Stimulated activated CD8-positive, alpha-beta memory T cell treated with anti-CD3 and anti-CD28 coated beads, Interleukin-2, amount 100 ng/mL, for 1 hour (primary cell): ENCODE measurements at regions not wholly inside any gene's neighbourhood (a gene's known extent, or its start where the extent isn't known, plus 50 kb on each side); places are given as distances from the start of the nearest gene placed in this dataset.
"Not testable (repeated sequence)": the region's sequence is repeated elsewhere in the genome, so short reads cannot be mapped to it uniquely, and the experiment has no call there.

Source experiments
- DNase-seq, 2 donors: peaks; one replicate each; pipeline ENCODE4 v3.0.0-alpha.2; 2020; ENCODE audit warnings: low read depth in 2 of 2

DNA sequence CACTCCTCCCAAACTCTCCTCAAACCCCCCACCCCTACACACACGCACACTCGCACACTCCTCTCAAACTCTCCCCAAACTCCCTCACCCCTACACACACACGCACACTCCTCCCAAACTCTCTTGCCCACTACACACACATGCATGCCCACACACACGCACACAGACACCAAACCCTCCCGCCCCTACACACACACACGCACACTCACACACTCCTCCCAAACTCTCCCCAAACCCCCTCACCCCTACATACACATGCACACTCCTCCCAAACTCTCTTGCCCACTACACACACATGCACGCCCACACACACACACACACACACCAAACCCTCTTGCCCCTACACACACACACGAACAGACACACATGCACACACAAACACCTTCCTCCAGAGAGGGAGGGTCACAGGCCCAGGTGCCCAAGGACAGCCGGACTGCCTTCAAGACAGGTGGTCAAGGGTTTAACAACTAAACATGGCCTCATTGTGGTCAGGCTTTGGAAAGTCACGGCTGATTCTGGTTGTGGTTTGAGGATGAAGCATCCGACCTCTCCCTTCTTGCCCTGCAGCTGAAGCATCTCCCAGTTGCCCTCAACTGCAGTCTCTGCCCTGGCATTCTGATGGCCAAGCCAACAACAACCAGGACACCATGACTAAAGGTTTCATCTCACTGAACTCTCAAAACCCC is 72.3 kb upstream of the SNTG2 start:
- DNase-seq = no peak

DNA sequence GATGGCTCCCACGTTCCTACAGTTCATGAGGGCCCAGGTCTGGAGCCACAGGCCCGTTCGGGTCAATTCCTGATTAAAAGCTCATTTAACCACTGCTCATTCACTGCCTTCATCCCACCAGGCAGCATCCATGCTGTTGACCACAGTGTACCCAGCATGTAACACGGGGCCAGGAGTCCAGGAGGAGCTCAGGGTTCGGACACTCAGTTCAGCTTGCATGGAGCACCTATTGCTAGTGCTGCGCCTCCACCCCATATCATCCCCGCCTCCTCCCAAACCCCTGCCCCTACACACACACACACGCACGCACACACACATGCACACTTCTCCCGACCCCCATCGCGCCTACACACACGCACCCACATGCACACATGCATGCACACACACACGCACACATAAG is 72.9 kb upstream of the SNTG2 start:
- DNase-seq = no peak

DNA sequence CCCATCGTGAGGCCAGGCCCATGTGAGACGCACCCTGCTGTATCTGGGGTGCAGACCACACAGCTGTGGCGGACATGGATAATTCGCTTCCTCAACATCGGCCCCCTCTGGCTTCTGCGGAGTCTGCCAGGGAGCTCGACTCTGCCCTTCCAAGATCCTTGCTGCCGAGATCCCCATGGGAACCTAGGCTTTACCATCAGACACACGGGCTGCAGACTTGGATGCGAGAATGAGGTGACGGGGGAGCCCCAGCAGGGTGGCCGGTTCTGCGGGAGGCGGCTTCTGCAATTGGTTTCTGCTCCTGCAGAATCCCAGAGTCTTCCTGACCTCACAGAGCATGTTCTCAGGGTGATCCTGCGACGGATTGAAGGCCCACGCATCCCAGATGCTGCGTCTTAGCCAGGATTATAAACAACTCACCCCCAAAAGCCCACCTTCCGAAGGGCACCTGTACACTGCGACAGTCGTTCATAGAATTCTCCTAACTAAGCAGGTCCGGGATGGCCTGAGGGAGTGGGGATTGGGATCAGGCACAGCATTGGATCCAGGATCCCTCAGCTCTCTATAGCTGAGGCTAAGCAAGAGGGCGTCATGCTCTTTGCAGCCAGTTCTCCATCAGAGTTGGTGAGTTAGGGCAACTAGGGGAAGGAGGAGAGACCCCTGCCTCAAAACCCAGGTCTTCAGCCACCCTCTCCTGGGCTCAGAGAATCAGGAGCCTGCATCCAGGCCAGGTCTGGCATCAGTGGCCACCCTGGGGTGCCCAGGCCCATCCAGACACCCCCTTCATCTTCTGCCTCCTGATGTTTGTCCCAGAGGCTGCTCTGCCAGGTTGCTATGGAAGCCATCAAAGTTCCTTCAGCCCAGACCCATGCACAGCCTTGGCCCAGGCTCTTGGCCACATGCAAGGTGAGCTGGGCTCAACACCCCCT is 74.7 kb upstream of the SNTG2 start:
- DNase-seq = no peak

DNA sequence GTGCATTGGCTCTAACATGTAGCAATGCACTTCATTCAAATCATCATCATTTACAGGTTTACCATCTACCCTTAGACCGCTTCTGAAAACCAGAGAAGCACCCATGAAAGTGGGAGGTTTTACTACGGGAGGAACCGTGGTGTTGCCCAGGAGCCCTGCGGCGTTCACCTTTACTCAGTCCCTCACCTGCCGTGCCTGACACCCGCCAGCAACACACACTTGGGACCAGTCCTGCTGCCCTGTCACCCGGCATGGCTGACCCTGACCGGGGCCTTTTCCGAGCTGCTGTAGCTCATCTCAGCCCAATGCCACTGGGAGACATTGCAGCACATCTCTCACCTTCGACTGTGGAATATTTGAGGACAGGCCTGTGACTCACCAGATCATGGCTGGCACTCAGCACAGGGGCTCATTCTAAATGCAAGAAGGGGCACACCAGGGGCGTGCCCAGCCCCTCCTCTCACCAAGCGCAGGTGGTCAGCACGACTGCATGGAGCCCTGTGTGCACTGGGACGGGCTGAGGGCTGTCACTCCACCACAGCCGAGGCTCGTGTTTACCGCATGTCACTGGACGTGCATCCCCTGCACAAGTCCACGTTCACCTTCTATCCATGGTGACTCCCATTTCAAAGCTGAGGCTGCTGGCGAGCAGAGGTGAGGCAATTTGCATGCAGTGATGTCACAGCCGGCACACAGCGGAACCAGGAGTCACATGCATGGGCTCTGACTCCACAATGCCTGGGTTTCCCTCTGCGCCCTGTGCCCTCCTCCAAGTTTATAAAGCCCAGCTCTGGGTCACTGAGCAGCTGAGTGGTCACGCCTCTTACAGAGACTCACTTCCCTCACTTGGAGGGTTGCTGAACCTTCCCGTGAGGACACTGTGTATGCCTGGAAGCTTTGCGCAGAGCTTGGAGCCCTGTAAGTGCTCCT is 76.7 kb upstream of the SNTG2 start:
- no peak for DNase-seq

DNA sequence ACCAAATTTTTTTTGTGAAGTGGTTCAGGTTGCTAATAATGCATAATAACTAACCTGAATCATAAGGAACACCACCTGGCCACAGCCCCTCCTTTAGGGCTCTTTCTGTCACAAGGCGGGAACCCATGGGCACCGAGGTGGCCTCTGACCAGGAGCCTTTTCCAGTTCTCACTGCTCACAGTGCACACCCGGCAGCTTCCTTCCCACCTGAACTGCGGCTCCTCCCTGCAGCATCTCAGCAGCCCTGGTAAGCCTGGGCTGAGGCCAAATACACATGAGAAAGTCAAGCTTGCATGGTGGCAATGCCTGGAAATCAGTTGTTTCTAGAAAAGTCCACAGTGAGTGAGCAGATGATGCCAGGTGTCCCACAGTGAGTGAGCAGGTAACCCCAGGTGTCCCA is 77.6 kb upstream of the SNTG2 start:
- DNase-seq = no peak

DNA sequence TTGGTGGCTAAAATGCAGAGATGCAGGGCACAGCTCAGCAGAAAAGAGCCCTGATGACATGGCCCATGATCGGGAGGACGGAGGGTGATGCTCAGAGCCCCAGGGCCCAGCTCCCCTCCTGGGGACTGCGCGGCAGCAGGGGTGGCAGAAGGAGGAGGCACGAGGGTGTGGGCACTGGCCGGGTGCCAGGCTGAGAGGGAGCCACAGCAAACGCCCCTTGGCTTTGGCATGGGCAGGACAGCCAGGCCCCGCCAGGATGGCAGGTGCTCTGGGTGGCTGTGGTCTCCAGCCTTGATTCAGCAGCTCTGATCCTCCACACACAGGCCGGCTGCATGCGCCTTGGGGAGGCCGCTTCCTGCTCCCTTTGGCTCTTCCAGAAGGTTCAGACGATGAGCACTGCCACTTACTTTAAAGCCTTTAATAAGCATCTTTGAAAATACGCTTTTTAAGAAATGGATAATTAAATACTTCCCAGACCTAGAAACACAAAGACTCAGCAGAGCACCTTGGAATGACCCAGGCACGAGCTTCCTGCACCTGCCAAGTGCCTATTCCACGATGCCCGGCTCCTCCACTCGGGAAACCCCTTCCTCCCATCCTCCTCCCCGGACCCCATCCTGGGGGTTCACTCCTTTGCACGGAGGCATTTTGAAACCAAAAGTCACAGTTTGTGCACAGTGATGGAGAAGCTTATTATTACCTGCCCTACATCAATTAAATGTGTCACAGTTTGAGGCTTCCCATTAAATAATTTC is 78.5 kb upstream of the SNTG2 start:
- no peak for DNase-seq

DNA sequence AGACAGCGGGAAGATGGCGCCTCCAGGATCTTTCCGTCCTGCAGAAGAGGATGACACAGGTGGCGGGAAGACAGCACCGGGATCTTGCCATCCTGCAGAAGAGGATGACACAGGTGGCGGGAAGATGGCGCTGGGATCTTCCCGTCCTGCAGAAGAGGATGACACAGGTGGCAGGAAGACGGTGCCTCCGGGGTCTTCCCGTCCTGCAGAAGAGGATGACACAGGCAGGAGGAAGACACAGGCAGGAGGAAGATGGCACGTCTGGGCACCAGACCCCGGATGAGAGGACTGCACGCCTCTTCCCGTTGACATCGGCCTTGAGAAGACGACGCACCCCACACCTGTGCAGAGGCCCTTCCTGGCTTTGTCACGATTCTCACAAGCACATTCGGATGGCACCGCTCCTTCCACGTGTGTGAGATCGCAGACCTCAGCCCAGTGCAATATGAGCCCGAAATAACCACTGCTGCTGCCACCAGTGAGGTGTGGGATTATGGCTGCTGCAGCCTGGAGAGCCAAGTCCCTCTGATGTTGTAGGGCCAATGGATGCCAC is 79.4 kb upstream of the SNTG2 start:
- no peak for DNase-seq

DNA sequence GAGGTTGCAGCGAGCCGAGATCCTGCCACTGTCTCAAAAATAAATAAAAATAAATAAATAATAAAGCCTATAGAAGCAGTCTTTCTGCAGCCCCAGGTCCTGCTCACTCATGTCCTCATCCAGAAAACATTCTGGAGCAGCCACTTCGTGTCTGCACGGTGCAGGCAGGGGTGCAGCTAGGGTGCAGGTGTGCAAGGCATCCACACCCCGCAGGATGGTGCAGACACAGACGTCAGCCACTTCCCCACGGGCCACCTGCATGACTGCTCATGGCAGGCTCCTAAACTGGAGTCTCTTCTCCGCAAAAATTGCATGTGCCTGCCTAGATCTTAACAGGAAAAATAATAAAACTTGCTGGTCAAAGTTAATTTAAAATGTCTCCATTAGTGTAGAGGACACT is 80.2 kb upstream of the SNTG2 start:
- no peak for DNase-seq

DNA sequence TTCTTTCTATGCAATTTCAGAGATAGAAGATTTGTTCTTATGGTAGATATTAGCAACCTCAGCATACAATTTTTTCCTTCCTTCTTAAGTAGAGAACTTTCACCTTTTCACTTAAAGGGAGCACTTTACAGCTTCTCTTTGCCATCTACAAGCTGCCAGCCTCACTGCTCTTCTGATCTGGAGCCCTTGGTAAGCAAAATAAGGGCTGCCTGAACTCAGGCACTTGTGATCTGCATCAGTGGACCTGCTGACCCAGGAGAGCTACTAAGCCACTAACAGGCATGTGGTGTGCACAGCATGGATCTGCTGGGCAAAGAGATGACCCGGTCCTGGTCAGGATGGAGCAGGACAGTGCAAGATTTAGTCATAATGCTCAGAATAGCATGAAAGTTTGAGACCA is 80.8 kb upstream of the SNTG2 start:
- DNase-seq = no peak

DNA sequence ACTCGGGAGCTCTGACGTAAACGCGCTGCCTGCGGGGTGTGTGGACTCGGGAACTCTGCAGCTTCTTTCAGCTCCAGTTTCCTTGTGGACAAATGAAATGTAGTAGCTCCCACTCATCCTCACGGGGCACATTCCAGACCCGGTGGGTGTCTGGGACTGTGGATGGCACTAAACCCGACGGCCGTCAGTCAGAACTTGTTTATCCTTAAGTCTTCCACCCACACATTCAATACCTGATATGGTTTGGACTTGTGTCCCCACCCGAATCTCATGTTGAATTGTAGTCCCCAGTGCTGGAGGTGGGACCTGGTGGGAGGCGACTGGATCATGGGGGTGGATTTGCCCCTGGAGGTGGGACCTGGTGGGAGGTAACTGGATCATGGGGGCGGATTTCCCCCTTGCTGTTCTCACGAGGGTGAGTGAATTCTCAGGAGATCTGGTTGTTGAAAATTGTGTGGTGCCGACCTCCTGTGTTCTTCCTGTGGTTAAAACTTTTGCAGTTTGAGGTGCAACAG is 81.2 kb upstream of the SNTG2 start:
- DNase-seq = no peak

DNA sequence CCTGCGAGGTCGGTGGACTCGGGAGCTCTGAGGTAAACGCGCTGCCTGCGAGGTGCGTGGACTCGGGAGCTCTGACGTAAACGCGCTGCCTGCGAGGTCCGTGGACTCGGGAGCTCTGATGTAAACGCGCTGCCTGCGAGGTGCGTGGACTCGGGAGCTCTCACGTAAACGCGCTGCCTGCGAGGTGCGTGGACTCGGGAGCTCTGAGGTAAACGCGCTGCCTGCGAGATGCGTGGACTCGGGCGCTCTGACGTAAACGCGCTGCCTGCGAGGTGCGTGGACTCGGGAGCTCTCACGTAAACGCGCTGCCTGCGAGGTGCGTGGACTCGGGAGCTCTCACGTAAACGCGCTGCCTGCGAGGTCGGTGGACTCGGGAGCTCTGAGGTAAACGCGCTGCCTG is 81.8 kb upstream of the SNTG2 start:
- not testable (repeated sequence) for DNase-seq

DNA sequence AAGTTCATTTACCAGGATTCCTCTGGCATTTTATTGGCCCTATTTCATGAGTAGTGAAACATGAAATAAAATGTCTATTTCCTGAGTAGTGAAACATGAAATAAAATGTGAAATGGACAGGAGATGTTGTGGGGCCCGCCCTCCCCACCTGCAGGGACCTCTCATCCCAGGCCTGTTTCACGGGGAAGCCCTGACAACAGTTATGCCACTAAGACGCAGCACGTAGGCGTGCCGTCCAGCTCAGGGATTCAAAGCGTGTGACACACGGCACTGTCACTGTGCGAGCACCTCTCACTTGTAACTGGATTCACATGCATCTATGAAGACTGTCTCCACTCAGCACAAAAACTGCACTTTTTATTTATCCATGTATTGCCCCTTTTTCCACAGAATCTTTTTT is 83.4 kb upstream of the SNTG2 start:
- DNase-seq = no peak

DNA sequence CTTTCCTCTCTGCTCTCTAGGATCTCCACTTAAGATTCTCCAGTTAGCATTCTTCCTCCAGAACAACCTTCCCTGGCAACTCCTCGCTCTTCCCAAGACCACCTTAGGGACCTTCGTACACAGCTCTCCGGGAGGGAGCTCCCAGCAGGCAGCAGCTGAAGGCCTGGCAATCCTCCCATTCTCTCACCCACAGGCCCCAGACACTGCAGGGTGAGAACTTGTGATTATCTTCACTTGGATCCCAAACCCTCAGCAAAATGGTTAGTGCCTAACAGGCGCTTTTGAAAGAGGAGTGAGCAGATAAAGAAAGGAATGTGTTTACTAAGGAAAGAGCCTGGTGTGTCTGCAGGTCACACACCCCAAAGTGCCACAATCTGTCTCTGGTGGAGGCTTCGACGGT is 83.8 kb upstream of the SNTG2 start:
- no peak for DNase-seq

DNA sequence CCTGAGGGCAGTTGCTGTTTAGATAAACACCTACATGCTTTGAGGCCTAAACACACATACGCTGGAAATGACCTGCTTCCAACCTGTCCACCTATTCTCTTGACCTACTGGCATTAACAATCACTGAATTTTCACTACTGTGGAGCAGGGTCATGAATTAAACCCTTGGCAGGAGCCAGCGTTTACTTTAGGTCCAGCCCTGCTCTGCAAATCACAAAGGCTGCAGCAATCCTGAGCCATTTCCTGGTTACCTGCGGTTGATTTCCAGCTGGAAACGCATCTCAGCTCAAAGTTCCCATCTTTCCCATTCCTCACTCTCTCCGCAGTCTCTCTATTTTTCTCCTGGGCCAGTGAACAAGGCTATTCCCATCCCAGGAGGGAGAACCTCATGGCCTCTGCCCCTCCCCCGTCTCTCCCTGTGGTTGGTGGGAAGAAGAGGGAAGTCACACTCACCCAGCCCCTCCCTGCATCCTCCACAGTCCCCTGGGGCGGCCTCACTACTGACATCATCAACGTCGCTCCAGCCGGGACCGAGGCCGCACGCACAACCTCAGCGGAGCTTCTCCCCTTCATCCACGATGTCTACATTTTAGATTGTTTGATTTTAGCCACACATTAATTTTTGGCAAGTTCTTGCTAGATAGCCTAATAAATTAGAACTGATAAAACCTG is 84.5 kb upstream of the SNTG2 start:
- no peak for DNase-seq

DNA sequence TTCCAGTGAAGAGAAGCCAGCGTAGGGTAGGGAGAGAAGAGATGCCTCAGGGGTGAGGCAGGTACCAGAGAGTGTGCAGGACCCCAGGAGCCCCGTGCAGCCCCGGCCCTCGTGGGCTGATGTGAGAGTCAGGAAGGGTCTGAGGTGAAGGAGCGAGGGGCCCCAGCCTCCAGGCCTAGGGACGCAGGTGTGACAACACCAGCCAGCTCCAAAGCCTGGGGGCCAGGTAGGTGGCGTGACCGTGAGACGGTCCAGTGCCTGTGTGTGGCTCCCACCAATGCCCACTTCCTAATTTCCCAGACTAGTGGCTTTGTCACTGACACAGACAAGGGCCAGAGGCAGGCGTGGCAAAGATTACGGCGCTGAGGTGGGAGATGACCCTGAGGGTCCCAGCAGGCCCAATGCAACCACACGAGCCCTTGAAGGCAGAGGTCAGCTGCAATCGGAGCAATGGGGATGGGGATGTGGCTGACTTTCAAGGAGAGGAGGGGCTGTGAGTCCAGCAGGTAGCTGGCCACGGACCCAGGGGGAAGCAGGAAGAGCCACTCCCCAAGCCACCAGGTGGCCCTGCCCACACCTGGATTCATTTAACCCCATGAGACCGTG is 86.0 kb upstream of the SNTG2 start:
- no peak for DNase-seq

DNA sequence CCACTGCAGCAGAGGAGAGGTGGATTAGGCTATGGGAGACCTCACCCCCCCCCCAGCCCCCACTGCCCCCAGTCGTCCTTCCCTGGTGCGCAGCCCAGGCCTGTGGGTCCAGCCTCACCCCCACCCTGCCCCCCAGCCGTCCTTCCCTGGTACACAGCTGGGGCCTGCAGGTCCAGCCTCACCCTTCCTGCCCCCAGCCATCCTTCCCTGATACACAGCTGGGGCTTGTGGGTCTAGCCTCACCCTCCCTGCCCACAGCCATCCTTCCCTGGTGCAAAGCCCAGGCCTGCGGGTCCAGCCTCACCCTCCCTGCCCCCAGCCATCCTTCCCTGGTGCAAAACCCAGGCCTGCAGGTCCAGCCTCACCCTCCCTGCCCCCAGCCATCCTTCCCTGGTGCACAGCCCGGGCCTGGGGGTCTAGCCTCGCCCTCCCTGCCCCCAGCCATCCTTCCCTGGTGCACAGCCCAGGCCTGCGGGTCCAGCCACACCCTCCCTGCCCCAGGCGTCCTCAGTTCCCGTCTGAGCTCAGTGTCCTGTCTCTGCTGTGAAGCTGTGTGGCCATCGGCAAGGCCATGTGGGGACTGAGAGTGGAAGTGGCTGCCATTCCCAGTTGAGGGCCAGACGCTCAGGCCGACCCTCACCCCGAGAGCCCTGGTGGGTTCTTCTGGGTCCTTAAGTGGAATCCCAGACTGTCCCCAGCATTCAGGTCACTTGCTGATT is 86.8 kb upstream of the SNTG2 start:
- no peak for DNase-seq

DNA sequence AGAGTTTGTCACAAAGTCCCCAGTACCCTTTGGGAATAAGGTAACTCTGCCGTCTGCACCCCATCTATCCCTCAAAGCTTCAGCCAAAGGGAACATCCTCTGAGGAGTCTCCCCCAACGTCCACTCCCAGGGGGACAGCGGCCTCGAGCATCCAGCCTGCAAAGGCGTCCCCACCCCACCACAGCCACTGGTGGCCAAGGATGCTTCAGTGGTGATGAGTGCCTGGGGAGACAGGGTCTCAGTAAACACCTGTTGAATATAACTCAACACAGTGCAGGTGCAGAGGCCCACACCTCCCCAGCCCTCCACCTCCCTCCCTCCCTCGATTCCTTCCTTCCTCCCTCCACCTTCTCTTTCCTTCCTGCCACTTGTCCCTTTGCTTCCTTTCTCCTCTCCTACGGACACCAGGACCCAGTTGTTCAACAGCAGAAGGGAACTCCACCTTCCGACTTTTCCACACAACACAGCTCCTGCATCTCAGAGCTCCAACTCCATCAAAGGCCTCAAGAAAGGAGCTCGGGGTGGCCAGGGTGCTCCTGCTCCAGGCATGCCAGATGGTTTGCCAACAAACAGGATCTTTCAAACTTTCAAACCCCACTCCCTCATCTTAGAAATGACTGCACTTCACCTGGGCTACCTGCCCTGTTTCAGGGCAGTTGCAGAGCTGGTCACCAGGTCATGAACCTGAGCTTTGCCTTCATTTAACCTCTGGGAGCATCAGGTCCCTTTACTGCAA is 87.8 kb upstream of the SNTG2 start:
- no peak for DNase-seq

DNA sequence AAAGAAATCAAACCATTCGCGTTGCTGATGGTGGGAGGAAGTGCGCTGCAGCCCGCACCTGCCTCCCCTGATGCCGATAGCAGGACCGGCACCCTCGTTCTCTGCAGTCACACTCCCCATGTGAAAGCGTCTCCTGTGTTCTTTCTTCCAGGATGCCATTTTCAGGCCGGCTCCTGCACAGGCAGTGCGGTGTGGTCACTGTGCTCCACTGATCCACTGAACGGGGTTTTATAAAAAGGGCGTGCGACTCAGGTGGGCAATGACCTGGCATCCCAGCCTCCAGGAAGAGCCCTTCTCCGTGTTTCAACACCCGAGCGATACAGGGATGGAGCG is 88.3 kb upstream of the SNTG2 start:
- DNase-seq = no peak
